GM21528 (cell line): ENCODE measurements at regions not wholly inside any gene's neighbourhood (a gene's known extent, or its start where the extent isn't known, plus 50 kb on each side); places are given as distances from the start of the nearest gene placed in this dataset.
"Not testable (repeated sequence)": the region's sequence is repeated elsewhere in the genome, so short reads cannot be mapped to it uniquely, and the experiment has no call there.

Experiments
- ATAC-seq: cut with Tn5 transposase; IDR thresholded peaks from one replicate; pipeline ENCODE4 v1.9.1; 2021; ENCODE audit warnings: mild to moderate bottlenecking, moderate library complexity; ENCODE audit not compliant: unreplicated experiment, low FRiP score

DNA sequence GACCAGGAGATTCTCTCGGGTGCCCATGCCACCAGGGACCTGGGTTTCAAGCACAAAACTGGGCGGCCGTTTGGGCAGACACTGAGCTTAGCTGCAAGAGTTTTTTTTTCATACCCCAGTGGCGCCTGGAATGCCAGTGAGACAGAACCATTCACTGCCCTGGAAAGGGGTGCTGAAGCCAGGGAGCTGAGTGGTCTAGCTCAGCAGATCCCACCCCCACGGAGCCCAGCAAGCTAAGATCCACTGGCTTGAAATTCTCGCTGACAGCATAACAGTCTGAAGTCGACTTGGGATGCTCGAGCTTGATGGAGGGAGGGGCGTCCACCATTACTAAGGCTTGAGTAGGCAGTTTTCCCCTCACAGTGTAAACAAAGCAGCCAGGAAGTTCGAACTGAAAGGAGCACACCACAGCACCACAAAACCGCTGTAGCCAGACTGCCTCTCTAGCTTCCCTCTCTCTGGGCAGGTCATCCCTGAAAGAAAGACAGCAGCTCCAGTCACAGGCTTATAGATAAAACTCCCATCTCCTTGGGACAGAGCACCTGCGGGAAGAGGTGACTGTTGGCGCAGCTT lies 157.7 kb downstream of the GIPC2 start:
- not testable (repeated sequence) for ATAC-seq

DNA sequence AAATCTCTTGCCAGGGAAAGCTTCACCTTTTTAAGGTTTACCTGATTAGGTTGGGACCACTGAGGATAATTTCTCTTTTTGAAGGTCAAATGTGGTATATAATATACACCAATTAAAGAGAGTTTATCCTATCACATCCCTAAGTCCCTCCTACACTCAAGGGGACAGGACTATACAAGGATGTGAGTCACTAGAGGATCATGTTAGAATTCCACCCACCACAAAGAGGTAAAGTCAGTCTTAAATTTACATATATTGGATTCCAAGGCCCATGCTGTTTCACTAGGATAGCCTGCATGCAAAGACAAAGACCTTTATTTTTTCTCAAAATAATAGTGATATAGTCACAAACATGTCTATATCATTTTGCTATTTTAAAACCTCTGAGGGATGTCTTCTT lies 164.4 kb downstream of the GIPC2 start:
- no peak for ATAC-seq

DNA sequence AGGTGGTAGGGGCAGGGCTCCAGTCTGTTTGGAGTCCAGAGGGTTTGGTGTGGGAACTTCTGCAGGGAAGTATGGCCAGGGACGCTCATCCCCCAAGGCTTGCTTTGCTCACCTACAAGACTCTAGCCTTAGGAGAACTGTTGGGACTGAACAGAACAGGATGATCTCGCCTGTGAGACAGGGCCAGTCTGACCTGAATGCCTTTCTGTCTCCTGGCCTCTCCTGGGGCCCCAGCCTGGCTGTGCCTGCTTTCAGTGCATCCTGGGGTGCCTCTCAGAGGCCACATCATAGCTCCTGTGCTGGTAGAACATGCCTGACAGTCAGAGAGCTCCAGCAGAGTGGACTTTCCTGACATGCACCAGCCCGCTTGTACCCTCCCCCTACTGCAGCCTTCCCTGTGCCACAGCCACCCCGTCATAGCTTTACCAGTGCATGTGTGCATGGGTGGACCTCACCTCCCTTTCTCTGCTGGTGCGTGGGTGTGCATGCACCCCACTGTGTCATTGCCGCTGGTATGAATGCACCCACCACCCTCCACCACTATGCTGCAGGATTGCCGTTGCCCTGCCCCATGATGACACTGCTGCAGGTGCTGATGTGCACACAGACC lies 165.8 kb downstream of the GIPC2 start:
- ATAC-seq, result no peak

DNA sequence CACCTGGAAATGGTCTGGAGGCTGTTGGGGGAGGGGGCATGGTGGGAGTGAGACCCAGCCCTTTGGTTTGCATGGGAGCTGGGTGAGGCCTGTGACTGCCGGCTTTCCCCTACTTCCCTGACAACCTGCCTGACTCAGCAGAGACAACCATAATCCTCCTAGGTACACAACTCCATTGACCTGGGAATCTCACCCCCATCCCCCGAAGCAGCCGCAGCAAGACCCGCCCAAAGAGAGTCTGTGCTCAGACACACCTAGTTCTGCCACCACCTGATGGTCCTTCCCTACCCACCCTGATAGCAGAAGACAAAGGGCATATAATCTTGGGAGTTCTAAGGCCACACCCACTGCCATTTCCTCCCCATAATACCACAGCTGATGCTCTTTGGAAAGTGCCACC lies 168.6 kb downstream of the GIPC2 start:
- no peak for ATAC-seq

DNA sequence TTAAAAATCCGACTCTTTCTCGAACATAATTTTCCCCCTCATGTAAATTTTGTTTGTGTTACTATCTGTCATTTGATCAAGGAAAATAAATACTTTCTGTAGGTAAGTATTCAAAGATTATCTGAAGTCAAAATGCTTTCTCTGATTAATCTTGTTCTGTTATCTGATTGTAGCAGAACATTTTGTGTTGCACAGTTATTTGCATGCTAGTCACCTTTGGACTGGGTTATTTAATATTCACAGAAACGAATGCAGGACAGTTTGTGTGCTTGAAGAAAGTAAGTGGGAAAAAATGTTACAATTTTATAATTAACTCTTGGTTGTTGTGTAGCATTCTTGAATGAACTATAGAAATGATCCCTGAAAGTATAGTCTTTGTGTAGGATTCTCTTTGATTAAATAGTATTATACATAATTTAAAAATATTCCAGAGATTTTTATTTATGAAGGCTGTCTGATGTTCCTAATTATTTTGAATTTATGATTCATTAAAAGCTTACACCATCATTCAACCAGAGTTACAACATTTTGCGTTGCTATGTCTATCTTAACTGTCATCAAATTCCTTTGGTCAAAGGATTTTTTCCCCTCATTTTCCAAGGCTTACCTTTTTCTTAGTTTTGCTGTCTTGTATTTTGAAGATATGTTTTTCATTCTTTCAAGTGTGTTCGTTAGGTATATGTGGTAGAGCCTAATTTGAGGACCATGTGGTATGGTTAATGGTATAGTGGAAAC lies 176.6 kb downstream of the GIPC2 start:
- no peak for ATAC-seq

DNA sequence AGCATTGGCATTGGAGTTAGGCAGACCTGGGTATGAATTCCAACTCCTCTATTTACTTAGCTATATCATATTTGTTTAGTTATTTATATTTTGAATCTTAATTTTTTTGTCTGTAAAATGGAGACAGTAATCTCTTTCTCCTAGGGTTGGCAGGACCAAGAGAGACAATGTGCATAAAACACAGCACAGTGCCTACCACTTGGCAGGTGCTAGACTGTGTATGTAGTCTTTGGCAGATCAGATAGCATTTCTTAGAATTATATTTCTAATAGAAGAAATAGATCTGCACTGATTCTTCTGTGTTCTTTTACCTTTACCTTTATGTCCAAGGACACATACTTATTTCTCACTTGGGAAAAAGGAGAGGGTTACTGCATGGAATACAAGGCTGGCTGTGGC lies 177.2 kb downstream of the GIPC2 start:
- ATAC-seq, result no peak

DNA sequence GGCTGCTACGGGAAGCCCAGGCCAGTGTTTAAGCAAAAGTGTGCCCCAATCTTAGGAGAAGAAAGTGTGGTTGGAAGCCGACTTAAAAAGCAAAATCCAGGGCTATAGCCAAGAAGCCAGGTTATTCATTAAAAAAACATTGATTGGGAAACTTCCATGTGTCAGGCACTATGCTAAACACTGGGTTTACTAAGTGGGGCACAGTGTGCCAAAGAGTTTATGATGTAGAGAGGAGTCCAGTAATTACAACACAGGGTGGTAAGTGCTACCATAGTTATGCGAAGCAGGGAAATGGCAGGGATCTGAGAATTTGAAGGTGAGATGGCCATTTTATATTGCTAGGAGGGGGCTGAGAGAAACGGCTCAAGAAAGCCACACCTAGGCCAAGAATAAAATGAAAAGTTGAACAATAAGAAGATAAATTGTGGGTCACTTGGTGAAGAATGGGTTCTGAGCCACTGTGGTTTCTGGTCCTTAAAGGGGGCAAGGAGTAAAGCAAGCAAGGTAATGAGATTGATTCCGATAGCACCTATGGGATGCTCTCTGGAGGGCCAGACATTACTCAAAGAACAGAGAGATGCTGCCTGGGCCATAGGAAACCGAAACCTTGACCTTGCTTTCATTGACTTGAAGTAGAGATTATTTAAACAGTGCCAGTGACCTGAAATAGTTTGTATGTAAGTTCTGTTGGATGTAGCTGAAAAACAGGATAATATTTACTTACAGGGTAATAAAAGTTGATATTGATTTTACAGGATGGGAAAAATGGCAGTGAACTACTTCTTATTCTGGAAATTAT lies 177.8 kb downstream of the GIPC2 start:
- ATAC-seq, result no peak

DNA sequence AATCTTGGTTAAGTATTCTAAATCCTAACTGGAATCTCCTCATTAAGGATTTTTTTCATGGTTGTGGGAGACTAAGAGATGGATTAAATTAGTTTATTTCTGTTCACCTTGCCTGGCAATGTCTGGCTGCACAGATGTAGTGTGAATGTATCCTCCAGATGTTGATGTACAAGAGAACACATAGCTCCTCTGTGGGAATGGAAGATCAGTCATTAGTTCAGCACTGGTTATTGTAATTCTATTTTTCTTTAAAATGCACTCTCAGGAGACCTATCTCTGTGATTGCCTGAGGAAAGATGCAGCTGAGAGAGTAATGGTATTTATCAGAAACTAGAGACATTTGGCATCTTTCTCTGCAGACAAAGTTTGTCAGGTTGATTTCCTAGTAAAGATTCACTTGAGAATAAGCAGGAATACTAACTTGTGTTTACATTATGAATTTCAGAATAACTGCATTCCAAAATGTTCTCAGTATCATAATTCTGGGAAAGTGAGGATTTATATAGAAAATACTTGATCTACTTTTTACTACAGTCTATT lies 178.6 kb downstream of the GIPC2 start:
- no peak for ATAC-seq

DNA sequence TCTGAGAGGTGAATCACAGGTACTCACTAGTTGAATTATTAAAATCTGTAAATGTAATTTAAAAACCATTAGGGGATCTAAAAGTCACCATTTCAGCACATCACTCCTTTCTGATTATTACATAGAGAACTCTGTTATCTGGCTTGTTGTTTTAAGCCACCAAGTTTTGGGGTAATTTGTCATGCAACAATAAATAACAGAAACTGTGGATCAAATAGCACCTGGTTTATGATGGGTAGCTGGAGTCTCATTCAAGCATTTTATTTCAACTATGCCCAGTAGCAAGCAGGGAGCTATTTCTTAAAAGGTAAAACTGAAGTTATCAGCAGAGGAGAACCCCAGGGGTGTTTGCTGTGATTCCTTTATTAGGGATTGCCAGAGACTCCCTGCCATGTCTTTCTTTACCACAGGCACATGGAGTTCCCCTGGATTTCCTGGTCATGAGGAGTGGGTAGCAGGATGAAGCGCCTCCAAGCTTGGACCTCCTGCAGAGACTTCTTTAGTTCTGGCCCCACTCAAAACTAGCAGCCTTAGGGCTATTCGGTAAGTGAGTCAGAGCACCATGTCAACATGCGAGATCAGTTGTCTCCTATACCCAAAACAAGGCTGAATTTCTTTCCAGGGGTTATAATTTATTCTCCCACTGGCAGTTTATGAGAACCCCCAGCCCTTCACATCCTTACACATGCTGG lies 179.2 kb downstream of the GIPC2 start:
- ATAC-seq, result no peak

DNA sequence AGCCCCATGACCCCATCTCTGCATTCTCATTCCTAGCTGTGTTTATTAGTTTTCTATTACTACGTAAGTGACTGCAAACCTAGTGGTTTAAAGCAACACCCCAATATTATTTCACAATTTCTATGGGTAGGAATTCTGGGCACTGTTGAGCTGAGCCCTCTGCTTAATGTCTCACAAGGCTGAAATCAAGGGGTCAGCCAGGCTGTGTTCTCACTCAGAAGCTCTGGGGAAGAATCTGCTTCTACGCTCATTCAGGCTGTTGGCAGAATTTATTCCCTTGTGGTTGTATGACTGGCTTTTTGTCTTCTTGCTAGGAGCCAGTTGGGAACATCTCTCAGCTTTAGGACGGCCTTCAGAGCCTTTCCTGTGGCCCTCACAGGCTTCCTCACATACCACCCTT lies 181.0 kb downstream of the GIPC2 start:
- no peak for ATAC-seq

DNA sequence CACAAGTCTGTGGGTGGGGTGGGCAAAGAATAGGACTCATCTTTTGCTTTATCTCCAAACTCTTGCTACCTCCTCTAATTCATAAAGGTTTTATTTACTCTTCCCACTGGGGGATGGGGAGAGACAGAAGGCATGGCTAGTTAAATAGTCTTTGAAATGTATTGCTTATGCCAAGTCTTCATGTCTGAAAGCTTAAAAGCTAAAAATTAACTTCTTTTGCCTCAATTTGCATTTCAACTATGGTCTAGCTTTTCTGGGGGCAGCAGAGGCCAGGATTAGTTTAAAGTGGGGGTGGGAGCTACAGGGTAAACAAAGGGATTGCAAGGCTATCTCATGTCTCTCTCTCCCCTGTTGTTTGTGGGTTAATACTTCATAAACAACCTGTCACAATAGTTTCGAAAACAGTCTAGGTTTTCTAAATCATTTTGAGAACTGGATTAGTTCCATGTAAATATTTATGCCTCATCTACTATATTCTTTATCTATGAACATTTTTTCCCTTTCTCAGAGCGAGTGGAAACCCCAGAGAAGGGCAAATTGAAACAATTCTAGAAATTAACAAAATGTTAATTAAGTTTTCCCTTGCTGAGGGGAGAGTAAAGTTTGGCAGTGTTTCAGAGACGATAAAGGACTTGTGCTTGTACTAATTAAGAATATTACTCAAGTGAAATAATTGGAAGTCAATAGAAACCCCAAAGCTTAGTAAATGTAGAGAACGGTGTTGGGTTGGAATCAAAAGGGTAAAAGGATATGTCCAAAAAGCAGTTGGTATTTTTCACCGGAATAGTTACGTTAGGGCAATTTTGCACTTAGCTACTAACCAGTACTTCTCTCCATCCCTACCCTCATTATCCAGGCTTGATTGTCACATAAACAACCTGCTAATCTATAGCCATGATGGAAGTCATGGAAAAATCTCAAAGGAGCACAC lies 182.2 kb downstream of the GIPC2 start:
- no peak for ATAC-seq

DNA sequence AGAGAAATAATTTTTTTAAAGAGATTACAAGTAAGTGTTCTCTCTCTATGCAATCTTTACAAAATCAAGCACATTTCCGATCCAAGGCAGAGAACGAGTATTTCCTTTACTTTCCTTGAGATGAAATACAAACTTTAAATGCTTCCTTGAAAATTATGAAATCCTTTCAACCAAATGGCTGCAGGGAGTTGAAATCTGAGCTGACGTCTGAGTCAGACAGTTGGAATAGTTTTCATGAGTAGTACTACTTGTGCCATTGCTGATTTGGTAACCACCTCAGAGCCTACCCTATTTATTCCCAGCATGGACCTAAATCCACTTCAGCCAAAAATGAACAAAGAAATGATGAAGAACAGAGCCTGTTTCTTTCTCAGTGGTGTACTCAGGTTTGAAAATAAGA lies 183.6 kb downstream of the GIPC2 start:
- ATAC-seq, result no peak

DNA sequence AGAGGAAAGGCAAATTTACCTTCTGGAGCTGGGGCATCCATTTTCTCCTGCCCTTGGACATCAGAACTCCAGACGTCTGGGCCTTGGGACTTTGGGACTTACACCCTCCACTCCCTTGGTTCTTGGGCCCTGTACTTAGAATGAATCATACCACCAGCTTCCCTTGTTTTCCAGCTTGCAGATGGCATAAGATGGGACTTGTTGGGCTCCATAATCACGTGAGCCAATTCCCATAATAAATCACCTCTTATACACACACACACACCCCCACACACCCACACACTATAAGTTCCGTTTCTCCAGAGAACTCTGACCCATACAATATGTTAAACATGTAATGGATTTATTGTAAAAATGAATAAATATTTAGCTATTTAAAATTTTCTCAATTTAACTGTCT lies 185.7 kb downstream of the GIPC2 start:
- ATAC-seq, result no peak

DNA sequence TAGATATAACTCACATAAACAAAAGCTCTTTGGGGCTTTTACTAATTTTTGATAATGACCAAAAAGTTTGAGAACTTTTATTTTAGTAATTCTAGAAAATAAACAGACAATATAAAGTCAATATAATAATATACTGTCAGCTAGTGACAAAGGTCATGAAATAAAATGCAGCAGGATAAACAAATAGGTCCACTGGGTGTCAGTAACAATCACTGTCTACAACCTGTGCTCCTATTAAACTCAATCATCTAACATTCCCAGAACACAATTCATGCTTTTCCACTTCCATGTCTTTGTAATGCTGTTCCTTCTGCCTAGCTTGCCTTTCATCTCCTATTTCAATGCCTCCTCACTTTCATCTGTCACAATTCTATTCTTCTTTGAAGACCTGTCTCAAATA lies 186.1 kb downstream of the GIPC2 start:
- no peak for ATAC-seq

DNA sequence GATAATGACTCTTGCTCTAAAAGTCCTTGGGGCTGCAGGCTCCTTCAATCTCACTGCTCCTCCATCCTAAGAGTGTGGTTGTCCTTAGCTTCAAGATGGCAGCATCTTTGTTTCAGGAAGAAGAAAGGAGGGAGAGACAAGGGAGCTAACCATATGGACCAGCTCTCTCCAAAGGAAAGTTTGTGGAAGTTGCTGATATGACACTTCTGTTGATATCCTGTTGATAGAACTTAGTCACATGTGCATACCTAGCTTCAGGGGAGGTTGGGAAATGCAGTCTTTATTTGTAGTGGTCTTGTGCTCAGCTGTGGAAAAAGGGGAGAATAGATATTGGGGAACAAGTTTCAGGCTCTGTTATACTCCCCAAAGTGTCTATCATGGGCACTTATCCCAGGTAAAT lies 186.9 kb downstream of the GIPC2 start:
- no peak for ATAC-seq

DNA sequence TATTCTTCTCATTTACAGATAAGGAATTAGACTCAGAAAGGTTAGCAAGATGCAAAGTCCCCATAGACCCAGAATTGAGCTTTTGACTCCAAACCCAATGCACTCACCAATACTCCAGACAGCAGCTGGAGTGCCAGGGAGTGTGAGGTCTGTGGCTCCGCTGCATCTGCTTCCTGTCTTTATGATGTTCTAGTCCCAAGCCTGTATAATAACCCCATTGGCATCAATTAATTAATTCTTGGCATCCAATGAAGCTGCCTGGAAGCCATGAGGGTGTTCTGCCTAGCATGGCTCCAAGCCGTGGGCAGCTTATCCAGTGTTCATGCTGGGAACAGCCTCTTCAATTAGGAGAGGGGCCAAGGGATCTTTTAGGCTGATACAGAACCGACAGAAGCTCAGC lies 188.7 kb downstream of the GIPC2 start:
- no peak for ATAC-seq

DNA sequence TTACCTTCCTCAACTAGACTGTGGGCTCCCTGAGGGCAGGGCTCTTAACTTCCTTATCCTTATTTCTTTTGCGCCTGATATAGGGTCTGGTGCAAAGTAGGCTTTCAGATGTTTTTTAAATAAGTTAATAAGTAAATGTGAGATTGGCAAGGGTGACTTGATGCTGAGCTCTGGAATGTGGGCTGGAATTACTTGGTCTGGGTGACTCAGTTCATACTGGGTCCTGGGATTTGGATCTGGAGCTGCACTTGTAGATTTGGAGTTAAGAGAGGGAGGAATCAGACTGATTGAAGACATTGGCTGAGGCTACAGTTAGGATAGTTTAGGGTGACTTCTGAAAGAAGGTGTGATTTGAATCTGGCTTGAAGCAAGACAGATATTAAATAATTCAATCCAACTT lies 190.9 kb downstream of the GIPC2 start:
- ATAC-seq, result no peak

DNA sequence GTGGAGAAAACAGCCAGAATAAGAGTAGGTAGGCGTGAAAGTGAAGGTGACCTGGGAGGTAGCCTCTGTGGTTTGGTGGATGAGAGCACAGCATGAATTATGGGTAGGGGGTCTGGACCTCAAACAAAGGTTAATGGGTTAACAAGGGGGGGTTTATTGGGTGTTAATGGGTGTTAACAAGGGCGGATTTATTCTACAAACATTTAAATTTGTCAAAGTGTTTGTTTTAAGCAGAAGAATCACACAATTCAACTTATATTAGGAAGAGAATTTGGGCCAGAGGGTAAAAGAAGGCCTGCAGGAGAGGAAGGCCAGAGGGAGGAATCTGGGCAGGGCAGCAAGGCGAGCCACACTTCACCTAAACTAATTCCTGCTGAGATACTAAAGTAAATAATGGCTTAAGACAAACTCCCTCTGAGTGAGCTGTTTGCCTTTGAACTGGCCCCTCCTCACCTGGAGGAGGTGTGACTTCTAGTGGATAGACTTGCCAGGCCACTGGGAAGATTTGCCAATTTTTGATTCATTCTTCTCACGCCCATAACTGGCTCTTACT lies 191.7 kb downstream of the GIPC2 start:
- no peak for ATAC-seq

DNA sequence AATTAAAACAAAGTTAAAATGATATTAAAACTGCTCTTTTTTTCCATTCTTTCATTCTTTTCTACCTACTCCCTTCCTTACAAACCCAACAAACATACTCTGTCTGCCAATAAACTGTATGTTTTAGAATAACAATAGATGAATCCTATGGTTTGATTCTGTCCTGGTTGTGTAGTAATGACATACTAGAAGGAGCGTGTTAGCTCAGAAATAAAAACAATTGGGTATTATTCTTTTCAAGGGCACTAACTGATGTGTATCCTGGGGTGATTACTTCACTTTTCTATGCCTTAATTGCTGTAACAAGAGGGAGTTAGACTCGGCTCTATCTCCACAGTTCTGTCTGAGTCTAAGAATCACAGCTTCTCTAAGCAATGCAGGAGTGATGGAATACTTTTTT lies 194.4 kb downstream of the GIPC2 start:
- ATAC-seq, result no peak
